ENCODE measurements at regions not wholly inside any gene's neighbourhood (a gene's known extent, or its start where the extent isn't known, plus 50 kb on each side); places are given as distances from the start of the nearest gene placed in this dataset.

DNA sequence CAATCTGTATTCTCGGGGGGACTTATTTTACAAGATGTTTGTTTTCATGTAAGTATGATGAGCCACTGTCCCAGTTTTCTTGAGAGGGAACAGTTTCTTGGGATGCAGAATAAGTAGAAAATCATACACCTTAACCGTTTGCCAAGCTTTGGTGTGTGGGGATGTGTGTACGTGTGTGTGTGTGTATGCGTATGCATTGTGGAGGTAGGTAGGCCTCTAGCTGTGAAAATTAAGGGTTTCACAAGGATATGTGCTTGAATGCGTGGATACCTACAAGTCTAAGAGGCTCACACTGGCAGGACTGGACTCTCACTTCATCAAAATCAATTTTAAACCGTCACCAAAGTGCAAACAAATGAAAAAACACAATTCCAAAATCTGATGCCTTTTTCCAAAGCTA, 204.2 kb upstream of the RBMS1 start:
- peaks cover 5% of the 10 kb centered on the region; the same call in 1 of the 2 replicates for H3K9me2 ChIP-seq (ENCODE audit: insufficient read depth)

More for the DNA sequence above, 204.2 kb upstream of the RBMS1 start:
- Mint-ChIP-seq H3K9me3 (no peaks in the 10 kb centered on the region), H3K27ac (no peak overlapping the region), H3K27me3 (ENCODE audit: insufficient read depth, low read depth, poor library complexity) (no peaks in the 10 kb centered on the region), H3K4me1 (peaks cover 3% of the 10 kb centered on the region; the same call in 1 of the 3 replicates), H3K36me3 (ENCODE audit: low read depth) (no peaks in the 10 kb centered on the region), H3K4me3 (no peak overlapping the region)
- Histone ChIP-seq H3K4me2 (no peak overlapping the region), H3F3A (replicated peaks; ENCODE audit: low read depth) (no peaks in the 10 kb centered on the region), H4K20me1 (replicated peaks; ENCODE audit: insufficient read depth) (no peaks in the 10 kb centered on the region), H2AFZ (peak overlapping the region; percentile 53; the same call in 1 of the 2 replicates), H3K79me2 (replicated peaks; ENCODE audit: insufficient read depth) (no peaks in the 10 kb centered on the region), H3K27me3 (ENCODE audit: insufficient read depth) (no peaks in the 10 kb centered on the region), H3K4me1 (ENCODE audit: insufficient read depth) (no peaks in the 10 kb centered on the region), H3K36me3 (ENCODE audit: insufficient read depth) (no peaks in the 10 kb centered on the region), H3K4me3 (no peak overlapping the region), H3K27ac (ENCODE audit: low read depth) (no peak overlapping the region)
- TF ChIP-seq, protein P1, sequence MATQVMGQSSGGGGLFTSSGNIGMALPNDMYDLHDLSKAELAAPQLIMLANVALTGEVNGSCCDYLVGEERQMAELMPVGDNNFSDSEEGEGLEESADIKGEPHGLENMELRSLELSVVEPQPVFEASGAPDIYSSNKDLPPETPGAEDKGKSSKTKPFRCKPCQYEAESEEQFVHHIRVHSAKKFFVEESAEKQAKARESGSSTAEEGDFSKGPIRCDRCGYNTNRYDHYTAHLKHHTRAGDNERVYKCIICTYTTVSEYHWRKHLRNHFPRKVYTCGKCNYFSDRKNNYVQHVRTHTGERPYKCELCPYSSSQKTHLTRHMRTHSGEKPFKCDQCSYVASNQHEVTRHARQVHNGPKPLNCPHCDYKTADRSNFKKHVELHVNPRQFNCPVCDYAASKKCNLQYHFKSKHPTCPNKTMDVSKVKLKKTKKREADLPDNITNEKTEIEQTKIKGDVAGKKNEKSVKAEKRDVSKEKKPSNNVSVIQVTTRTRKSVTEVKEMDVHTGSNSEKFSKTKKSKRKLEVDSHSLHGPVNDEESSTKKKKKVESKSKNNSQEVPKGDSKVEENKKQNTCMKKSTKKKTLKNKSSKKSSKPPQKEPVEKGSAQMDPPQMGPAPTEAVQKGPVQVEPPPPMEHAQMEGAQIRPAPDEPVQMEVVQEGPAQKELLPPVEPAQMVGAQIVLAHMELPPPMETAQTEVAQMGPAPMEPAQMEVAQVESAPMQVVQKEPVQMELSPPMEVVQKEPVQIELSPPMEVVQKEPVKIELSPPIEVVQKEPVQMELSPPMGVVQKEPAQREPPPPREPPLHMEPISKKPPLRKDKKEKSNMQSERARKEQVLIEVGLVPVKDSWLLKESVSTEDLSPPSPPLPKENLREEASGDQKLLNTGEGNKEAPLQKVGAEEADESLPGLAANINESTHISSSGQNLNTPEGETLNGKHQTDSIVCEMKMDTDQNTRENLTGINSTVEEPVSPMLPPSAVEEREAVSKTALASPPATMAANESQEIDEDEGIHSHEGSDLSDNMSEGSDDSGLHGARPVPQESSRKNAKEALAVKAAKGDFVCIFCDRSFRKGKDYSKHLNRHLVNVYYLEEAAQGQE (IDR thresholded peaks at IDR 0.05; ENCODE audit: unreplicated experiment): no peak
- no peak for TF ChIP-seq POLR2AphosphoS5 (IDR thresholded peaks at IDR 0.05; ENCODE audit: low read depth)
- TF ChIP-seq NANOG (IDR thresholded peaks at IDR 0.05; ENCODE audit: borderline replicate concordance): no peak
- TF ChIP-seq, protein P2, sequence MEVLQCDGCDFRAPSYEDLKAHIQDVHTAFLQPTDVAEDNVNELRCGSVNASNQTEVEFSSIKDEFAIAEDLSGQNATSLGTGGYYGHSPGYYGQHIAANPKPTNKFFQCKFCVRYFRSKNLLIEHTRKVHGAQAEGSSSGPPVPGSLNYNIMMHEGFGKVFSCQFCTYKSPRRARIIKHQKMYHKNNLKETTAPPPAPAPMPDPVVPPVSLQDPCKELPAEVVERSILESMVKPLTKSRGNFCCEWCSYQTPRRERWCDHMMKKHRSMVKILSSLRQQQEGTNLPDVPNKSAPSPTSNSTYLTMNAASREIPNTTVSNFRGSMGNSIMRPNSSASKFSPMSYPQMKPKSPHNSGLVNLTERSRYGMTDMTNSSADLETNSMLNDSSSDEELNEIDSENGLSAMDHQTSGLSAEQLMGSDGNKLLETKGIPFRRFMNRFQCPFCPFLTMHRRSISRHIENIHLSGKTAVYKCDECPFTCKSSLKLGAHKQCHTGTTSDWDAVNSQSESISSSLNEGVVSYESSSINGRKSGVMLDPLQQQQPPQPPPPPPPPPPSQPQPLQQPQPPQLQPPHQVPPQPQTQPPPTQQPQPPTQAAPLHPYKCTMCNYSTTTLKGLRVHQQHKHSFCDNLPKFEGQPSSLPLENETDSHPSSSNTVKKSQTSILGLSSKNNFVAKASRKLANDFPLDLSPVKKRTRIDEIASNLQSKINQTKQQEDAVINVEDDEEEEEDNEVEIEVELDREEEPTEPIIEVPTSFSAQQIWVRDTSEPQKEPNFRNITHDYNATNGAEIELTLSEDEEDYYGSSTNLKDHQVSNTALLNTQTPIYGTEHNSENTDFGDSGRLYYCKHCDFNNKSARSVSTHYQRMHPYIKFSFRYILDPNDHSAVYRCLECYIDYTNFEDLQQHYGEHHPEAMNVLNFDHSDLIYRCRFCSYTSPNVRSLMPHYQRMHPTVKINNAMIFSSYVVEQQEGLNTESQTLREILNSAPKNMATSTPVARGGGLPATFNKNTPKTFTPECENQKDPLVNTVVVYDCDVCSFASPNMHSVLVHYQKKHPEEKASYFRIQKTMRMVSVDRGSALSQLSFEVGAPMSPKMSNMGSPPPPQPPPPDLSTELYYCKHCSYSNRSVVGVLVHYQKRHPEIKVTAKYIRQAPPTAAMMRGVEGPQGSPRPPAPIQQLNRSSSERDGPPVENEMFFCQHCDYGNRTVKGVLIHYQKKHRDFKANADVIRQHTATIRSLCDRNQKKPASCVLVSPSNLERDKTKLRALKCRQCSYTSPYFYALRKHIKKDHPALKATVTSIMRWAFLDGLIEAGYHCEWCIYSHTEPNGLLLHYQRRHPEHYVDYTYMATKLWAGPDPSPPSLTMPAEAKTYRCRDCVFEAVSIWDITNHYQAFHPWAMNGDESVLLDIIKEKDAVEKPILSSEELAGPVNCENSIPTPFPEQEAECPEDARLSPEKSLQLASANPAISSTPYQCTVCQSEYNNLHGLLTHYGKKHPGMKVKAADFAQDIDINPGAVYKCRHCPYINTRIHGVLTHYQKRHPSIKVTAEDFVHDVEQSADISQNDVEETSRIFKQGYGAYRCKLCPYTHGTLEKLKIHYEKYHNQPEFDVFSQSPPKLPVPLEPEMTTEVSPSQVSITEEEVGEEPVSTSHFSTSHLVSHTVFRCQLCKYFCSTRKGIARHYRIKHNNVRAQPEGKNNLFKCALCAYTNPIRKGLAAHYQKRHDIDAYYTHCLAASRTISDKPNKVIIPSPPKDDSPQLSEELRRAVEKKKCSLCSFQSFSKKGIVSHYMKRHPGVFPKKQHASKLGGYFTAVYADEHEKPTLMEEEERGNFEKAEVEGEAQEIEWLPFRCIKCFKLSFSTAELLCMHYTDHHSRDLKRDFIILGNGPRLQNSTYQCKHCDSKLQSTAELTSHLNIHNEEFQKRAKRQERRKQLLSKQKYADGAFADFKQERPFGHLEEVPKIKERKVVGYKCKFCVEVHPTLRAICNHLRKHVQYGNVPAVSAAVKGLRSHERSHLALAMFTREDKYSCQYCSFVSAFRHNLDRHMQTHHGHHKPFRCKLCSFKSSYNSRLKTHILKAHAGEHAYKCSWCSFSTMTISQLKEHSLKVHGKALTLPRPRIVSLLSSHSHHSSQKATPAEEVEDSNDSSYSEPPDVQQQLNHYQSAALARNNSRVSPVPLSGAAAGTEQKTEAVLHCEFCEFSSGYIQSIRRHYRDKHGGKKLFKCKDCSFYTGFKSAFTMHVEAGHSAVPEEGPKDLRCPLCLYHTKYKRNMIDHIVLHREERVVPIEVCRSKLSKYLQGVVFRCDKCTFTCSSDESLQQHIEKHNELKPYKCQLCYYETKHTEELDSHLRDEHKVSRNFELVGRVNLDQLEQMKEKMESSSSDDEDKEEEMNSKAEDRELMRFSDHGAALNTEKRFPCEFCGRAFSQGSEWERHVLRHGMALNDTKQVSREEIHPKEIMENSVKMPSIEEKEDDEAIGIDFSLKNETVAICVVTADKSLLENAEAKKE (CRISPR knock-in tag; IDR thresholded peaks at IDR 0.05): no peak
- no peak for TF ChIP-seq ZNF114 (CRISPR knock-in tag; IDR thresholded peaks at IDR 0.05)
- TF ChIP-seq CREB1 (CRISPR knock-in tag; IDR thresholded peaks at IDR 0.05; ENCODE audit: low read depth): no peak
- ATAC-seq: no peak
- DNase-seq (ENCODE audit: low spot score): no peak
